T-helper 2 cell treated with Interferon-gamma antibody and Interleukin-4, amounts not matched to agents 5 μg/mL and 100 μg/mL, for 36 hours (primary cell): ENCODE measurements at regions not wholly inside any gene's neighbourhood (a gene's known extent, or its start where the extent isn't known, plus 50 kb on each side); places are given as distances from the start of the nearest gene placed in this dataset.
"Not testable (repeated sequence)": the region's sequence is repeated elsewhere in the genome, so short reads cannot be mapped to it uniquely, and the experiment has no call there.

Experiments
- DNase-seq: peaks from one replicate; pipeline ENCODE4 v3.0.0; 2021; ENCODE audit warnings: low spot score
- H3K27ac Mint-ChIP-seq: one replicate; pipeline ENCODE4 v1.8.0; 2021; ENCODE audit warnings: mild to moderate bottlenecking, mixed read lengths
- H3K27me3 Mint-ChIP-seq: one replicate; pipeline ENCODE4 v1.8.0; 2021; ENCODE audit warnings: low read depth, mixed read lengths
- H3K36me3 Mint-ChIP-seq: one replicate; pipeline ENCODE4 v1.8.0; 2021; ENCODE audit warnings: low read depth, mixed read lengths
- H3K4me1 Mint-ChIP-seq: one replicate; pipeline ENCODE4 v1.8.0; 2021; ENCODE audit warnings: low read depth, mixed read lengths
- H3K4me3 Mint-ChIP-seq: one replicate; pipeline ENCODE4 v1.8.0; 2022; ENCODE audit warnings: mild to moderate bottlenecking, moderate library complexity, mixed read lengths
- H3K9me3 Mint-ChIP-seq: one replicate; pipeline ENCODE4 v1.8.0; 2021; ENCODE audit warnings: mixed read lengths

DNA sequence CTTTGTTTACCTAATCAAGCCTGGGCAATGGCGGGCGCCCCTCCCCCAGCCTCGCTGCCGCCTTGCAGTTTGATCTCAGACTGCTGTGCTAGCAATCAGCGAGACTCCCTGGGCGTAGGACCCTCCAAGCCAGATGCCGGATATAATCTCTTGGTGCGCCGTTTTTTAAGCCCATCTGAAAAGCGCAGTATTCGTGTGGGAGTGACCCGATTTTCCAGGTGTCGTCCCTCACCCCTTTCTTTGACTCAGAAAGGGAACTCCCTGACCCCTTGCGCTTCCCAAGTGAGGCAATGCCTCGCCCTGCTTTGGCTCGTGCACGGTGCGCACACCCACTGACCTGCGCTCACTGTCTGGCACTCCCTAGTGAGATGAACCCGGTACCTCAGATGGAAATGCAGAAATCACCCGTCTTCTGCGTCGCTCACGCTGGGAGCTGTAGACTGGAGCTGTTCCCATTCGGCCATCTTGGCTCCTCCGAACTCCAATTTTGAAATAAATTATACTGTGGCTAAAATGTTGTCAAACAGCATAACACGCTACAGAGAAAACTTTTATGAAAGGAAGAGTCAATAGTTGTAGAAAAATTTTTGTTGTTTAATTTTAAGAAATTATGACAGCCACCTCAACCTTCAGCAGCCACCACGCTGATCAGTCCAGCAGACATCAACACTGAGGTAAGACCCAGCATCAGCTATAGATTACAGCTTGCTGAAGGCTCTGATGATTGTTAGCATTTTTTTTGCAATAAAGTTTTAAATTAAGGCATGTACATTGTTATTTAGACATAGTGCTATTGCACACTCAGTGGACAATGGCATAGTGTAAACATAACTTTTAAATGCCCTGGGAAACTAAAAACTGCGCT lies 384.7 kb upstream of the DEPDC1 start:
- H3K4me3 Mint-ChIP-seq, H3K4me1 Mint-ChIP-seq, H3K36me3 Mint-ChIP-seq, H3K27ac Mint-ChIP-seq, H3K27me3 Mint-ChIP-seq, H3K9me3 Mint-ChIP-seq, DNase-seq: not testable (repeated sequence)

DNA sequence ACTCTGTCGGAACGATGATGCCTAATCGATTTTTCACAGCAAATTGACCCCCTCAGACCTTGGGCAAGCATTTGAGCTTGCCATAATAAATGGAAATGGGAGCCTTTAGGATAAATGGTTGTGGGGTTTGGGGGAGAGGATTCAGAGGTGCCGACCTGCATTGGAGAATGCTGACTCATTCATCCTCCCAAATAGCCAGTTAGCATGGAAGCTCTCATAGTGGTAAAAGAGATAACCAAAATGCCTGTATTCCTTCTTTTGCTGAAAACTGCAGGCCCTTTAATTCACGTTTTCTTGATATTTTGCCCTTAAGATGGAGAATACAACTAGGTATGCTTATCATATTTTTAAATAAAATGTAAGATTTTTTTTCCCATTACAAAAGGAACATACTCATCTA lies 392.6 kb upstream of the DEPDC1 start:
- Mint-ChIP-seq H3K27ac (no peak overlapping the region), H3K36me3 (no peaks in the 10 kb centered on the region), H3K4me3 (no peak overlapping the region), H3K9me3 (peaks cover 11% of the 10 kb centered on the region), H3K4me1 (no peaks in the 10 kb centered on the region), H3K27me3 (no peaks in the 10 kb centered on the region)
- no peak for DNase-seq

DNA sequence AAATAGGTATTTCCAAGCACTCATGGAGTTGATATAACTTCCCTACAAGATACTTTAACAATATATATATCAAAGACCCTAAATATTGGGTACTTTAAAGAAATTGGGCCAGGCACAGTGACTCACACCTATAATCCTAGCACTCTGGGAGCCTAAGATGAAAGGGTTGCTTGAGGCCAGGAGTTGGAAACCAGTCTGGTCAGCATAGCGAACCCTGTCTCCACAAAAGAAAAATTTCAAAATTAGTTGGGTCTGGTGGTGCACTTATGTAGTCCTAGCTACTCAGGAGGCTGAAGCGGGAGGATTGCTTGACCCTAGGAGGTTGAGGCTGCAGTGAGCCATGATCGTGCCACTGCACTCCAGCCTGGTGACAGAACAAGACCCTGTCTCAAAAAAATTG lies 393.9 kb upstream of the DEPDC1 start:
- no peaks in the 10 kb centered on the region for H3K36me3 Mint-ChIP-seq
- H3K9me3 Mint-ChIP-seq, result peaks cover 11% of the 10 kb centered on the region
- no peaks in the 10 kb centered on the region for H3K27me3 Mint-ChIP-seq
- no peak overlapping the region for H3K4me3 Mint-ChIP-seq
- no peaks in the 10 kb centered on the region for H3K4me1 Mint-ChIP-seq
- no peak overlapping the region for H3K27ac Mint-ChIP-seq
- DNase-seq, result no peak

DNA sequence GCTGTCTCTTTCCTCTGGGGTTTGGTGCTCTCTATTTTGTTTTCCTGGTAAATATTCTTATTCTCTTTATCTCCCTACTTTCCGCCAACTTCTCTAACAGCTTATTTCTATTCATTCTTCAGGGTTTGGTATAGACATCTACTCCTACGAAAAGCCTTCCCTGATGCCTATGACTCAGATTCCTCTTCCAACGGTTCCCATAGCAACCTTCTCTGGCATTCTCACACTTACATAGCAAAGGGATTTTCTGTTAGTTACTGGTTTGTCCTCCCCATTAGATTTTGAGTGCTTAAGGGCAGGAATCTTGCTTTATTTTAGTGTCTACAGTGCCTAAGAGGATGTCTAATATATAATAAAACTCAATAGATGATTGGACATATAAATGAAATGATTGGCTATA lies 407.6 kb upstream of the DEPDC1 start:
- H3K4me1 Mint-ChIP-seq, result no peaks in the 10 kb centered on the region
- no peak overlapping the region for H3K4me3 Mint-ChIP-seq
- DNase-seq, result no peak

DNA sequence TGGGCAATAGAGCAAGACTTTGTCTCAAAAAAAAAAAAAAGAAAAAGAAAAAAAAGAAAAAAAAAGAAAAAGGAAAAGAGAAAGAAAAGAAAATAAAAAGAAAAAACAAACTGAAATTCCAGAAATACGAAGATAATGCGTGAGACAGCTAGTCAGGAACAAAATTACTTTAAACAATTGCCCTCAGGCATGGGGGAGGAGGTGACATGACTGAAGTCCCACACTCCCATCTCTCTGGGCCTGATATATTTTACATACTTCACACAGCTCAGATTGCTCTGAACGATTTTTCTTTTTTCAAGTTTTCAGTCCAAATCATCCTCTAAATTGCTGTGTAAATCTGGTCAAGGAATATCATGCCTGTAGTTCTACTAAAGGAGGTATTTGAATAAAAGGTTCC lies 409.5 kb upstream of the DEPDC1 start:
- no peak overlapping the region for H3K27ac Mint-ChIP-seq
- DNase-seq, result no peak
- H3K36me3 Mint-ChIP-seq, result no peaks in the 10 kb centered on the region
- no peaks in the 10 kb centered on the region for H3K27me3 Mint-ChIP-seq
- peaks cover 14% of the 10 kb centered on the region for H3K9me3 Mint-ChIP-seq
- no peaks in the 10 kb centered on the region for H3K4me1 Mint-ChIP-seq
- no peak overlapping the region for H3K4me3 Mint-ChIP-seq

More for the DNA sequence above, 407.6 kb upstream of the DEPDC1 start:
- Mint-ChIP-seq H3K36me3 (no peaks in the 10 kb centered on the region), H3K27ac (no peak overlapping the region), H3K27me3 (no peaks in the 10 kb centered on the region), H3K9me3 (peaks cover 7% of the 10 kb centered on the region)

DNA sequence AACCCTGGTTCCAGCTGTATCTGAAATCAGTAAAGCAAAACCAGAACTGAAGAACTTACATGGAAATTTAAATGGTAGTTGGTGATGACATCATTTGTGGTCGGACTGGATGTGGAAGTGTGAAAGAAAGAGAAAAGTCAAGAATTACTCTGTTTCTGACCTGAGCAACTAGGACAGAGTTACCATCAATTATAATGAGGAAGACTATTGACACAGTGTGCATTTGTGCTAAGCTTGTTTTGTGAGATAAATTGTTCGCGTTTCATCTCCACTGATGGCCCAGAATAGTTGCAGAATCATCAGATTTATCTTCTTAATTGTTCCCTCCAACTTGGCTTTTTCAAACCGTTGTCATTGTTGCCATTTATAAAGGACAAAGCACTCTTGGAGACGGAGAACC lies 410.6 kb upstream of the DEPDC1 start:
- DNase-seq, result no peak
- no peaks in the 10 kb centered on the region for H3K27me3 Mint-ChIP-seq
- peaks cover 18% of the 10 kb centered on the region for H3K9me3 Mint-ChIP-seq
- no peak overlapping the region for H3K27ac Mint-ChIP-seq
- no peaks in the 10 kb centered on the region for H3K4me1 Mint-ChIP-seq
- H3K36me3 Mint-ChIP-seq, result no peaks in the 10 kb centered on the region
- no peak overlapping the region for H3K4me3 Mint-ChIP-seq

DNA sequence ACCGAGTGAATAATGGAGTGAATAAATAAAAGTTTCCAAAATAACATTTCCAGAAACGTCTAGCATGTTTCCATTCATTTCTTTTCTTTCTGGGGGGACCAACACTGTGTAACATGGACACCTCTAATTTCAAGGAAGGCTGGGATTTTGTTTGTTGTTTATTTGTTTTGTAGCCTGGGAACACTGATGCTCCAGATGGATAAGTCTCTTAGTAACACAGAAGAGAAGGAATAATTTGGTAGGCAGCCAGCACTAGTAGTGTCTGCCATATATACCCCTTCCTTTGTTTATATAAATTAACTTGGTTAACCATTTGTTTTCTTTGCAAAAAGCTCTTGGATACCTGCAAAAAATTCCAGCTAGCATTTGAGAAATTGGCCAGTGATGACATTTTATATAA lies 411.4 kb upstream of the DEPDC1 start:
- DNase-seq, result no peak
- Mint-ChIP-seq H3K9me3 (peaks cover 14% of the 10 kb centered on the region), H3K4me1 (no peaks in the 10 kb centered on the region), H3K27me3 (no peaks in the 10 kb centered on the region), H3K4me3 (no peak overlapping the region), H3K27ac (no peak overlapping the region), H3K36me3 (no peaks in the 10 kb centered on the region)

DNA sequence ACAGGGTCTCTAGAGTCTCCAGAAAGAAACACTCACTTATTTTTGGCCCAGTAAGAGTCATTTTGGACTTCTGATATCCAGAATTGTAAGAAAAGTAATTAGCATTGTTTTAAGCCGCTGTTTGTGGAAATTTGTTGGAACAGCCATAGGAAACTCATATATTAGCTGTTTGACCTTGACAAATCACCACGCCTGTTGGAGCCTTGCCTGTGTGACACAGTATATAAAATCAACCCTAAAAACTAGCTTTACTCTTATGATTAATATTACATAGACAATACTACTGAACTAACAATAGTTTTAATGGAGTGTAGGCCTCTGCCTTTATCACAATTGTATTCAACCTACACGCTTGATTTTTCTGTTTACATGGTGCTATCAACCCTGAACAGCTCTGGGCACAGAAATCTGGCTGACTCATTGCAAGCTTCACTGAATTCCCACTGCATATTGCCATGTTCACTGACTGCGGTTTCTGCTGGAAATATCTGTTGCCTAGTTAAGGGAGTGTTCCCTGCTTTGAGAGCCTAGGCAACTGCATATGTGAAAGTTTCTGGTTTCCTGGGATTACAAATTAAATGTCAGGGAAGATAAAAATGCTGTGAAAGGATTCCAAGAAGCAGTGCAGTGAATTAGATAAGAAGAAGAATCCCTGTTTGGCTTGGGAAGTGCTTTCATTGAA lies 419.5 kb upstream of the DEPDC1 start:
- no peak for DNase-seq
- H3K4me1 Mint-ChIP-seq, result no peaks in the 10 kb centered on the region

DNA sequence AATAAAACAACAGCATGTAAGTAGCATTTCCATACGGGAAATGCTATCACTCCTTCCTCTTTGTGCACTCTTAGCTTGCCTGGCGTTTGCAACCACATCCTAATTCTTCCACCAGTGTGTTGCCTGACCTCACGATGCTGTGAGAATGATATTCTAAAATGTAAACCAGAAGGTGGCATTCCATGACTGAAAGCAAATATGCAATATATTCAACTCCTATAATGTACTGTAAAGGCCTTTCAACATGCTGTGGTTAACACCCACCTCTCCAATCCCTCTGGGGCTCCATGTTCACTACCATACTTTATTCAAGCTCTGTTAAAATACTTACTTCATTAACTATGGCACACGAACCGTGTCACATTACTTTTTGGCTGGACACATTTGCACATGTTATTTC lies 420.6 kb upstream of the DEPDC1 start:
- no peaks in the 10 kb centered on the region for H3K27me3 Mint-ChIP-seq
- H3K27ac Mint-ChIP-seq, result no peak overlapping the region
- H3K36me3 Mint-ChIP-seq, result no peaks in the 10 kb centered on the region
- no peak overlapping the region for H3K4me3 Mint-ChIP-seq
- peaks cover 14% of the 10 kb centered on the region for H3K9me3 Mint-ChIP-seq
- H3K4me1 Mint-ChIP-seq, result no peaks in the 10 kb centered on the region
- DNase-seq, result no peak

More for the DNA sequence above, 419.5 kb upstream of the DEPDC1 start:
- H3K27me3 Mint-ChIP-seq, result no peaks in the 10 kb centered on the region
- no peaks in the 10 kb centered on the region for H3K36me3 Mint-ChIP-seq
- no peak overlapping the region for H3K27ac Mint-ChIP-seq
- H3K4me3 Mint-ChIP-seq, result no peak overlapping the region
- H3K9me3 Mint-ChIP-seq, result peaks cover 18% of the 10 kb centered on the region

DNA sequence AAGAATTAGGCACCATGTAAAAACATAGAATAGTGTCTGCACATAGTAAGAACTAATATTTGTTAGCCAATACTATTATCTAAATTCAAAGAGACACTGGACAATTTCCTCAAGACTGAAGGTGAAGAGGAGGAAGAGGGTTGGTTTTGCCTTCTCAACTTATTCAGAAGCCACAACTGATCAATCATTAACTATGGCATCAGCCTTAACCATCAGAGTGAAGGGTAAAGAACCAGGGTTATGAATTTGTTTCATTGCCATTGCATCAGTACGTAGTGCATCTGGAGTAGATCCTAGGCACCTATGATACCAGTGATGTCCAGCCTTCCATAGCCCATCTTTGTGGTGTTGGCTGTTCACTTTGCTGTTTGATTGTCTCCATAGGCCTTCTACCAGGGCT lies 421.7 kb upstream of the DEPDC1 start:
- Mint-ChIP-seq H3K36me3 (no peaks in the 10 kb centered on the region), H3K4me1 (no peaks in the 10 kb centered on the region), H3K27me3 (no peaks in the 10 kb centered on the region), H3K4me3 (no peak overlapping the region), H3K9me3 (peaks cover 11% of the 10 kb centered on the region), H3K27ac (no peak overlapping the region)
- DNase-seq, result no peak

DNA sequence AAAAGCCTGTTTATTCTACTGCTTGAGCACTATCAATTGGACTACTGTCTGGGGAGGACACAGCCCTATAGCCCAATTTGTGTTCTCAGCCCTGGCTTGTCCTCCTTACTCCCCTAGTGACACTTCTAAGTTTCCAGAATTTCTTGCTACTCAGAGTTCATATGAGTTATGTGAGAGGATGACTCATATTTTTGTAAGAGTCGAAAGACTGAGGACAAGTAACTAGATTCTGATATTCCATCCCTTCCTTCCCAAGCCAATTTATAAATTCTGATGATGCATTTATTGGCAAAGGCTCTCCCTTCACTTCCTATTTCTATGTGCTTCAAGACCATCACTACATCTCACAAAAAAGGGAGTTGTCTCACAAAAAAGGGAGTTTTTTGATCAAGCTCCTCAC lies 422.2 kb upstream of the DEPDC1 start:
- no peak for DNase-seq
- Mint-ChIP-seq H3K4me3 (no peak overlapping the region), H3K27ac (no peak overlapping the region), H3K27me3 (no peaks in the 10 kb centered on the region), H3K9me3 (peaks cover 11% of the 10 kb centered on the region), H3K36me3 (no peaks in the 10 kb centered on the region), H3K4me1 (no peaks in the 10 kb centered on the region)

DNA sequence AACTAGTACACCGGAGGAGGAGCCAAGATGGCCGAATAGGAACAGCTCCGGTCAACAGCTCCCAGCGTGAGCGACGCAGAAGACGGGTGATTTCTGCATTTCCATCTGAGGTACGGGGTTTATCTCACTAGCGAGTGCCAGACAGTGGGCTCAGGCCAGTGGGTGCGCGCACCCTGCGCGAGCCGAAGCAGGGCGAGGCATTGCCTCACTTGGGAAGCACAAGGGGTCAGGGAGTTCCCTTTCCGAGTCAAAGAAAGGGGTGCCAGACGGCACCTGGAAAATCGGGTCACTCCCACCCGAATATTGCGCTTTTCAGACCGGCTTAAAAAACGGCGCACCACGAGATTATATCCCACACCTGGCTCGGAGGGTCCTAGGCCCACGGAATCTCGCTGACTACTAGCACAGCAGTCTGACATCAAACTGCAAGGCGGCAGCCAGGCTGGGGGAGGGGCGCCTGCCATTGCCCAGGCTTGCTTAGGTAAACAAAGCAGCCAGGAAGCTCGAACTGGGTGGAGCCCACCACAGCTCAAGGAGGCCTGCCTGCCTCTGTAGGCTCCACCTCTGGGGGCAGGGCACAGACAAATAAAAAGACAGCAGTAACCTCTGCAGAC lies 426.7 kb upstream of the DEPDC1 start:
- H3K9me3 Mint-ChIP-seq, H3K27ac Mint-ChIP-seq, H3K4me3 Mint-ChIP-seq, H3K4me1 Mint-ChIP-seq, H3K27me3 Mint-ChIP-seq, DNase-seq, H3K36me3 Mint-ChIP-seq: not testable (repeated sequence)

DNA sequence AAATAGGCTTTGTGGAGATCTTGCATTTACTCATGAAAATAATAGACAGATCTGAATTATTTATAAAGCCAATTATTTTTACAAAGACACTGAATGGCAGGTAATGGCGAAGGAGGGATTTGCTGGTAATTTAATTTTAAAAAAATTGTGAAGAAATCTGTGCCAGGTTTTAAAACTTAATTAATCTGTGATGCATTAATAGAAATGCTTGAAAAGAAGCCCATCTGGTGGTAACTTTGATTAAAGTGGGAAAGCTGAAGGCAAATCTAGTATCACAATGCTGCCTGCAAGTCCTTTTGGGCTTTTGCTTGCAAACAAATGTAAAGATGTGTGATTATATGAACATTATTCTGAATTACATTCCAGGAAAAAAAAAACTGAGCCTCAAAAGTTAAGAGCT lies 433.2 kb upstream of the DEPDC1 start:
- no peak overlapping the region for H3K27ac Mint-ChIP-seq
- H3K4me3 Mint-ChIP-seq, result no peak overlapping the region
- no peaks in the 10 kb centered on the region for H3K4me1 Mint-ChIP-seq
- no peaks in the 10 kb centered on the region for H3K9me3 Mint-ChIP-seq
- DNase-seq, result no peak
- H3K36me3 Mint-ChIP-seq, result no peaks in the 10 kb centered on the region
- no peaks in the 10 kb centered on the region for H3K27me3 Mint-ChIP-seq

DNA sequence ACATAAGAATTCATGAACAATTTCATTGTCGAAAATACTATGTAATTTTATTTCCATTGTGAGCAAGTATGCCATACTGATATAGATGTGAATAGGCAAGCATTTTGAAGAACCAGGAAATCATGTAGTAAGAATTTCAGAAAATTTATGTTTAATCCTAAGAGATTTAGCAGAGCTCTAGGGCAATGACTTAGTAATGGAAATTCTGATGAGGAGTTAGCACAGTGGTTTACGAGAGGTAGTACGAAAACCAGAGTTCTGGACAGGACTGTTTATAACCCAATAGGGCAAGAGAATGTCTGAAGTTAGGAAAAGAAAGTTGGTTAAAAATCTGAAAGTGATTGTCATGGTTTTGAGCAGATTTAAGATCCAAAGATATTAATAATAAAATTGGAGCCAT lies 439.6 kb upstream of the DEPDC1 start:
- H3K36me3 Mint-ChIP-seq, result no peaks in the 10 kb centered on the region
- peaks cover 9% of the 10 kb centered on the region for H3K9me3 Mint-ChIP-seq
- H3K4me3 Mint-ChIP-seq, result no peak overlapping the region
- H3K27me3 Mint-ChIP-seq, result no peaks in the 10 kb centered on the region
- H3K4me1 Mint-ChIP-seq, result no peaks in the 10 kb centered on the region
- no peak for DNase-seq
- no peak overlapping the region for H3K27ac Mint-ChIP-seq
